Left lung (tissue), 4 donors: ENCODE measurements at regions not wholly inside any gene's neighbourhood (a gene's known extent, or its start where the extent isn't known, plus 50 kb on each side); places are given as distances from the start of the nearest gene placed in this dataset.
"Not testable (repeated sequence)": the region's sequence is repeated elsewhere in the genome, so short reads cannot be mapped to it uniquely, and the experiment has no call there.

Source experiments
- ATAC-seq: fragments of 200-7000 bp; cut with Tn5 transposase; one replicate; pipeline ENCODE4 v1.9.1; 2020; ENCODE audit warnings: moderate library complexity
- DNase-seq, 4 donors: peaks; one replicate each; pipeline ENCODE4 v3.0.0-alpha.2; 2013 to 2020
- H3K27ac ChIP-seq, 2 donors: fragments of 200-600 bp; sonication (generic) in 1 of 2; one replicate each; pipeline versions ENCODE4 v1.5.0 to v1.8.0; 2020 to 2021
- H3K27me3 ChIP-seq, 2 donors: fragments of 200-600 bp; sonication (generic) in 1 of 2; one replicate each; pipeline versions ENCODE4 v1.5.0 to v1.8.0; 2020 to 2021
- H3K36me3 ChIP-seq, 2 donors: fragments of 200-600 bp; sonication (generic) in 1 of 2; one replicate each; pipeline versions ENCODE4 v1.5.0 to v1.8.0; 2020 to 2021
- H3K4me1 ChIP-seq, 2 donors: fragments of 200-600 bp; one replicate each; pipeline ENCODE4 v1.8.0; 2021
- H3K4me3 ChIP-seq, 2 donors: fragments of 200-600 bp; sonication (generic) in 1 of 2; one replicate each; pipeline versions ENCODE4 v1.5.0 to v1.8.0; 2020 to 2021; ENCODE audit warnings: mild to moderate bottlenecking in 1 of 2
- H3K9me3 ChIP-seq, 2 donors: fragments of 200-600 bp; sonication (generic) in 1 of 2; one replicate each; pipeline versions ENCODE4 v1.5.0 to v1.8.0; 2020 to 2021
- intact Hi-C, 2 donors: fragments of 100-400 bp; cut with DNase I; formaldehyde crosslinking; loops; one replicate each; pipeline versions ENCODE4 v1.11.2 to v1.14.2; 2022
- TF ChIP-seq, protein P1 (sequence below), 2 donors: fragments of 200-600 bp; sonication (generic) in 1 of 2; IDR thresholded peaks; one replicate each; pipeline versions ENCODE4 v1.5.0 to v1.8.0; 2021; ENCODE audit warnings: antibody characterized with exemption in 2 of 2
- donor health status: DM: no; HTN: yes; CAD: no.
- donor health status: DM: no; HTN: no; CAD: no.

DNA sequence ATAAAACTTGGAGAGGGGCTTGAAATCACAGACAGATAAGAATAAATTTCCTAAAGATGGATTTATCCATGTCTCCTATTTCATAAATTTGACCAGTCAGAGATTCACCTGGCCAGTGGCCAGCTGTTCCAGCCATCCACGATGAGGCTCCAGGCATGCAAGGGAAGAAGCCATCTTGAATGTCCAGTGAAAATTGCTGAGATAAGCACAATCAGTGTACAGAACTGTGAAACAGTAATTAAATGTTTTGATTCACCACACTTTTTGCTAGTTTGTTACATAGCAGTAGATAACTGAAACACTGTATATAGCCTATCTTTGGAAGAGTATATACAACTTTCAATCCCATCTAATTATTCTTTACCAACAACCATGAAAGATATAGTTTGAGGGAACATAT is 163.5 kb downstream of the HINT1 start:
- TF ChIP-seq, protein P1, sequence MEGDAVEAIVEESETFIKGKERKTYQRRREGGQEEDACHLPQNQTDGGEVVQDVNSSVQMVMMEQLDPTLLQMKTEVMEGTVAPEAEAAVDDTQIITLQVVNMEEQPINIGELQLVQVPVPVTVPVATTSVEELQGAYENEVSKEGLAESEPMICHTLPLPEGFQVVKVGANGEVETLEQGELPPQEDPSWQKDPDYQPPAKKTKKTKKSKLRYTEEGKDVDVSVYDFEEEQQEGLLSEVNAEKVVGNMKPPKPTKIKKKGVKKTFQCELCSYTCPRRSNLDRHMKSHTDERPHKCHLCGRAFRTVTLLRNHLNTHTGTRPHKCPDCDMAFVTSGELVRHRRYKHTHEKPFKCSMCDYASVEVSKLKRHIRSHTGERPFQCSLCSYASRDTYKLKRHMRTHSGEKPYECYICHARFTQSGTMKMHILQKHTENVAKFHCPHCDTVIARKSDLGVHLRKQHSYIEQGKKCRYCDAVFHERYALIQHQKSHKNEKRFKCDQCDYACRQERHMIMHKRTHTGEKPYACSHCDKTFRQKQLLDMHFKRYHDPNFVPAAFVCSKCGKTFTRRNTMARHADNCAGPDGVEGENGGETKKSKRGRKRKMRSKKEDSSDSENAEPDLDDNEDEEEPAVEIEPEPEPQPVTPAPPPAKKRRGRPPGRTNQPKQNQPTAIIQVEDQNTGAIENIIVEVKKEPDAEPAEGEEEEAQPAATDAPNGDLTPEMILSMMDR (IDR thresholded peaks at IDR 0.05) = no peak
- Histone ChIP-seq H3K27me3 (no peaks in the 10 kb centered on the region), H3K4me1 (no peaks in the 10 kb centered on the region), H3K4me3 (no peak overlapping the region), H3K9me3 (no peaks in the 10 kb centered on the region), H3K36me3 (no peaks in the 10 kb centered on the region), H3K27ac (no peak overlapping the region)
- ATAC-seq = no peak
- intact Hi-C loops = no loop called here
- DNase-seq = no peak

DNA sequence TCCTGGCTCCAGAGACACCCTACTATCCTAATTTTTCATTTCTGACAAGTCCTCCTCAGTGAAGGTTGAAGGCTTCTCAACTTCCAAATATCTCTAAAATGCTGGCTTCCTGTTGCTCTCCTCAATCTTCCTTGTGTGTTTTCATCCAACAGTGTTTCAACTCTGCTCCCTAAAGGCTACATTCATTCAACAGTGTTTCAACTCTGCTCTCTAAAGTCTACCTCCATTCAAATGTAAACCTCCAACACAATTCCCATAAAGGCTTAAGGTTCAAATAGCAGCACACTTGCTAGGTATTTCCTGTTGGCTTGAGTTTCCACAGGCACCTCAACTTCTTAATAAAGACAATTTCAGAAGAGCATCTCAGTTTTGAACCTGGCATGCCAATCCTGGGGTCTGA is 164.8 kb downstream of the HINT1 start:
- TF ChIP-seq, protein P1 (IDR thresholded peaks at IDR 0.05) = no peak
- DNase-seq = no peak
- Histone ChIP-seq H3K4me1 (no peaks in the 10 kb centered on the region), H3K9me3 (no peaks in the 10 kb centered on the region), H3K36me3 (no peaks in the 10 kb centered on the region), H3K4me3 (no peak overlapping the region), H3K27me3 (no peaks in the 10 kb centered on the region), H3K27ac (no peak overlapping the region)
- intact Hi-C loops = no loop called here
- ATAC-seq = no peak

DNA sequence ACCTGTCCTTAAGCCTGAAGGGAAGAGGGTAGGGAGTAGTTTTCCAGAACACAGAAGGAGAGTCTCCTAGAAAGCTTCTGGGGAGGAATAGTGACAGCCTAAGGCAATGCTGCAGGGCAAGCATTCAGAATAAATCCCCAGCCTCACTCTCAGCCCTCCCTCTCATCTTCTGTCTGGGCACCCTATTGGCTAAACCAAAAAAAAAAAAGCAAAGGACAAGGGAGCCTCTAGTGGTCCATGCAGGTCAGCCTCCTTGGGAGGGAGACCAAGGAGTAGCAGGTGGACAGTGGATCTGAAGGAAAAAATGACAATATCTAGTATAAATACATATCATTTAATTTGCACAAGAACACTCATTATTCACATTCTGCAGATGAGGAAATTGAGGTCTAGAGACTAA is 168.3 kb downstream of the HINT1 start:
- H3K4me3 ChIP-seq, H3K9me3 ChIP-seq, H3K27me3 ChIP-seq, H3K4me1 ChIP-seq, H3K27ac ChIP-seq, intact Hi-C loops, H3K36me3 ChIP-seq, DNase-seq, ATAC-seq: not testable (repeated sequence)

DNA sequence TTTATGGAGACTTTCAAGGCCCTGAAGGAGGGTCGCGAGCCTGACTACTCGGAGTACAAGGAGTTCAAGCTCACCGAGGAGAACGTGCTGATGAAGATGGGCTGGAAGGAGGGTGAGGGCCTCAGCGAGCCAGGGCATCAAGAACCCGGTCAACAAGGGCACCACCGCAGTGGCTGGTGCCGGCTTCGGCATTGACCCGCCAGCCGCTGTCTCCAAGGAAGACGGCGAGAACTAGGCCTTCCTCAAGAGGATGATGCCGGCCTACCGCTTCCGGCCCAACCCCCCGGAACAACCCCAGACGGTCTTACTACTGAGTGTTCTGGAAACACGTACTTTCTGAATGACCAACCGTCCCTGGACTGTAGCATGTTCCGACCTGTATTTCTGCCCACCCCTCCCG is 169.2 kb downstream of the HINT1 start:
- ATAC-seq = no peak
- no peaks in the 10 kb centered on the region for H3K27me3 ChIP-seq
- H3K4me3 ChIP-seq = no peak overlapping the region
- H3K27ac ChIP-seq = no peak overlapping the region
- no peaks in the 10 kb centered on the region for H3K36me3 ChIP-seq
- no peaks in the 10 kb centered on the region for H3K9me3 ChIP-seq
- H3K4me1 ChIP-seq = no peaks in the 10 kb centered on the region
- intact Hi-C loops = no loop called here
- DNase-seq = peak in 1 of 4 donors; percentile 62
- TF ChIP-seq, protein P1 (IDR thresholded peaks at IDR 0.05) = no peak

DNA sequence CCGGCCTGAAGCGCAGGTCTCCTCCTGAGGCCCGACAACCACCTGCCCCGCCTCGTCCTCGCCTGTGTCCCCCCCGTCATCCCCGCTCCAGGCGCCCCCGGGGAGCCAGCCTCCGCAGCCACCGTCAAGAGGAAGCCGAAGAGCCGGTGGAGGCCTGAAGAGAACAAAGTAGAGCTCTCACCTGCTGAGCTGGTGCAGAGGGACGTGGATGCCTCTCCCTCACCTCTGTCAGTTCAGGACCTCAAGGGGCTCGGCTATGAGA is 169.9 kb downstream of the HINT1 start:
- TF ChIP-seq, protein P1 (IDR thresholded peaks at IDR 0.05) = no peak
- no peaks in the 10 kb centered on the region for H3K9me3 ChIP-seq
- no peak overlapping the region for H3K27ac ChIP-seq
- no peak for ATAC-seq
- no peaks in the 10 kb centered on the region for H3K4me1 ChIP-seq
- H3K27me3 ChIP-seq = no peaks in the 10 kb centered on the region
- peak in 1 of 4 donors; percentile 70 for DNase-seq
- intact Hi-C loops = no loop called here
- no peak overlapping the region for H3K4me3 ChIP-seq
- no peaks in the 10 kb centered on the region for H3K36me3 ChIP-seq

DNA sequence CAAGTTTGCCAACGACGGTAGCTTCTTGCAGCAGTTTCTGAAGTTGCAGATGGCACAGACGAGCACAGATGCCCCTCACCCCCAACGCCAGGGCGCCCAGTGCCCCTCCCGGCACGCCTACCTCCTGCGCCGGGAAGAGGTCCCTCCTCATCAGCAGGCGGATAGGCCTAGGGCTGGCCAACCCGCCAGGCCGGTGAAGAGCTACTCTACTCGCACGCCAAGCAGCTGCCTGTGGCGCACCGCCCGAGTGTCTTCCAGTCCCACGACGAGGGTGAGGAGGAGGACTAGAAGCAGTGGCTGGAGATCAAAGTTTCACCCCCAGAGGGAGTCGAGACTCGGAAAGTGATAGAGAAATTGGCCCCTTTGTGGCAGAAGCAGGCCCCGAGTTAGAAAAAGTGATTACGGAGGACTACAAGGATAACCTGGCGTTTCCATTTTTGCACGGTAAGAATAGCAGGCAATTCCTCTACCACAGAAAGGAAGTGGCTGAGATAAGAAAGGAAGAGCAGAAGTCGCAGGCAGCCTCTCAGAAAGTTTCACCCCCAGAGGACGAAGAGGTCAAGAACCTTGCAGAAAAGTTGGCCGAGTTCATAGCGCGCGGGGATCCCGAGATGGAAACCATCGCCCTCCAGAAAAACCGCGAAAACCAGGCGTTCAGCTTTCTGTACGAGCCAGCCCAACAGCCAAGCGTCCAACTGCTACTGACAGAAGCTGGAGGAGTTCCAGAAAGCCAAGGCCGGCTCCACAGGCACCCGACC is 170.4 kb downstream of the HINT1 start:
- ATAC-seq = no peak

More for the DNA sequence above, 170.4 kb downstream of the HINT1 start:
- TF ChIP-seq, protein P1 (IDR thresholded peaks at IDR 0.05) = no peak
- intact Hi-C loops = no loop called here
- H3K27me3 ChIP-seq = no peaks in the 10 kb centered on the region
- no peaks in the 10 kb centered on the region for H3K9me3 ChIP-seq
- H3K4me1 ChIP-seq = no peaks in the 10 kb centered on the region
- no peak overlapping the region for H3K27ac ChIP-seq
- no peaks in the 10 kb centered on the region for H3K36me3 ChIP-seq
- no peak overlapping the region for H3K4me3 ChIP-seq
- DNase-seq = peak in 1 of 4 donors; percentile 67
